Neutrophil (primary cell): ENCODE measurements at regions not wholly inside any gene's neighbourhood (a gene's known extent, or its start where the extent isn't known, plus 50 kb on each side); places are given as distances from the start of the nearest gene placed in this dataset.

Source experiments
- H3K27ac ChIP-seq: fragments of 200-600 bp; sonication (generic); 2 replicates; pipeline ENCODE4 v1.5.1; 2016; ENCODE audit warnings: mild to moderate bottlenecking, moderate library complexity
- H3K27me3 ChIP-seq: fragments of 200-600 bp; sonication (generic); 2 replicates; pipeline ENCODE4 v1.6.0; 2016; ENCODE audit warnings: mild to moderate bottlenecking
- H3K36me3 ChIP-seq: fragments of 200-600 bp; sonication (generic); 2 replicates; pipeline ENCODE4 v1.5.1; 2017
- H3K4me1 ChIP-seq, 2 experiments: fragments of 200-600 bp in 1 of 2; sonication (generic) in 1 of 2; 1 replicate in 1 of 2; 2 replicates in 1 of 2; pipeline versions ENCODE4 v1.5.1 to v1.6.1; 2013 to 2016; ENCODE audit warnings: low read depth in 1 of 2, low read length in 1 of 2, mild to moderate bottlenecking in 1 of 2, moderate library complexity in 1 of 2; ENCODE audit not compliant: control insufficient read depth in 1 of 2, insufficient read depth in 1 of 2
- H3K4me3 ChIP-seq, 2 experiments: fragments of 200-600 bp in 1 of 2; sonication (generic) in 1 of 2; 1 replicate in 1 of 2; 2 replicates in 1 of 2; pipeline ENCODE4 v1.5.1; 2013 to 2016; ENCODE audit warnings: low read depth in 1 of 2, low read length in 1 of 2, mild to moderate bottlenecking in 1 of 2, moderate library complexity in 1 of 2
- H3K9me3 ChIP-seq: fragments of 200-600 bp; sonication (generic); 2 replicates; pipeline ENCODE4 v1.5.1; 2016
- CTCF ChIP-seq: fragments of 200-600 bp; sonication (generic); IDR thresholded peaks from 2 replicates; pipeline ENCODE4 v1.5.1; 2016; ENCODE audit warnings: antibody characterized with exemption

DNA sequence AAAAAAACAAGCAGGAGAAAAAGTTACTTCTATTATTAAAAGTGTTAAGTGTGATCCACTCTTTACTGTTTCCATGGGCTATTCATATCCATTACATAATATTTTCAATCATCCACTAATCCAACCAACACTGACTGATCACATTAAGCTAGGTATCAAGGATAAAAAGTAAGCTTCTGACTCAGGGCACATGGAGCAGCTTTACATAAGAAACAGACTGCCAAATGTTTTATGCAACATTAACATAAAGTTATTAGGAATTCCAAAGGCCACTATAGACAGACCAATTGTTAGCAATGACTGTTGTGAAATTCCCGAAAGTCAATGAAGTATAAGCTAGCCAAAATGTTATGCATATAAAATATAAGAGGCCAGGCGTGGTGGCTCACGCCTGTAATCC is 277.6 kb downstream of the ZEB2 start:
- Histone ChIP-seq H3K36me3 (no peaks in the 10 kb centered on the region), H3K4me1 (peaks cover 12 to 20% of the 10 kb centered on the region in 2 experiments), H3K27me3 (no peaks in the 10 kb centered on the region), H3K9me3 (no peaks in the 10 kb centered on the region), H3K4me3 (no peak overlapping the region), H3K27ac (no peak overlapping the region)
- no peak for TF ChIP-seq CTCF

DNA sequence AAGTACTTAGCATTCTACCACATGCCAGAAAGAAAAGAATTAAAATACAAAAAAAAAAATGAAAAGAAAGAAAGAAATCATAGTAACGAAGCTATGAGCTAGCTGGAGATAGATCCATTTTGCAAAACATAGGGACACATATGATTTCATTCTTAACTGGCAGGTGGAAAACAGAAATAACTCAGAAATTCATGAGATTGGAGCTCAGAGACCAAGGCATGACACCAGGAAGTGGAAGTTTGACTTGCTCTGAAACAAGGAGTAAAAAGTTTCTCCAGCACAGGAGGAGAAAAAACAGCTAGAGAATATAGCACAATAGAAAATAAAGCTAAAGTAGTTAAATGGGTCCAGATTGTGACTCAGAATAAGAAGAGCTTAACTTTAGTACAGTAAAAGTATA is 278.1 kb downstream of the ZEB2 start:
- H3K27me3 ChIP-seq, result no peaks in the 10 kb centered on the region
- H3K27ac ChIP-seq, result no peak overlapping the region
- TF ChIP-seq CTCF, result no peak
- H3K36me3 ChIP-seq, result no peaks in the 10 kb centered on the region
- no peaks in the 10 kb centered on the region for H3K9me3 ChIP-seq
- peaks cover 12 to 25% of the 10 kb centered on the region in 2 experiments for H3K4me1 ChIP-seq
- H3K4me3 ChIP-seq, result no peak overlapping the region

DNA sequence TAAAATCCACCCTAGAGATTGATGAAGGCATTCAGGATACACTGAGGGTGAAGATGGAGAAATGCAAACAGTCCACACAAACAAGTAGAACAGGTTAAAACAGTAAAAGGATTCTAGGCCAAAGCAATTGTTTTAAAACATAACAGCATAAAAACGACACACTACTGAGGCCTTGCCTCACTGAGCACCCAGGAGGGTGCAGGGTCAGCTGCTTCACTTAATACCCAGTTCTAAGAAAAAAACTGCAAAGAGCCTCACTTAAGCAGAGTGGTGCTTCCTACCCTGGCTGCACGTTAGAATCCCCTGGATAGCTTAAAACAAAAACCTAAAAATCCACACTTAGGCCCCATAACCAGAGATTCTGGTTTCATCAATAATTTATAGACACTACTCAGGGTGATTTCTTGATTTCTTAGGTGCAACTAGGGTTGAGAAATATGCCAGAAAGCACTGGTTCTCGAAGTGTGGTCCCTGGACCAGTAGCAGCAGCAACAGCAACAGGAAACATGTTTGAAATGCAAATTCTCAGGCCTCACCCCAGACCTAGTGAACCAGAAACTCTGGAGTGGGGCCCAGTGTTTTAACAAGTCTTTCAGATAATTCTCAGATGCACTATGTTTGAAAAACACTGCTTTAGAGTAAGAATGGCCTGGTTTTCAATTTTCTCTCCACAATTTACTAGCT is 279.1 kb downstream of the ZEB2 start:
- H3K27me3 ChIP-seq, result no peaks in the 10 kb centered on the region
- H3K4me3 ChIP-seq, result no peak overlapping the region
- no peaks in the 10 kb centered on the region for H3K36me3 ChIP-seq
- no peaks in the 10 kb centered on the region for H3K9me3 ChIP-seq
- TF ChIP-seq CTCF, result no peak
- peaks cover 12 to 25% of the 10 kb centered on the region in 2 experiments for H3K4me1 ChIP-seq
- no peak overlapping the region for H3K27ac ChIP-seq

DNA sequence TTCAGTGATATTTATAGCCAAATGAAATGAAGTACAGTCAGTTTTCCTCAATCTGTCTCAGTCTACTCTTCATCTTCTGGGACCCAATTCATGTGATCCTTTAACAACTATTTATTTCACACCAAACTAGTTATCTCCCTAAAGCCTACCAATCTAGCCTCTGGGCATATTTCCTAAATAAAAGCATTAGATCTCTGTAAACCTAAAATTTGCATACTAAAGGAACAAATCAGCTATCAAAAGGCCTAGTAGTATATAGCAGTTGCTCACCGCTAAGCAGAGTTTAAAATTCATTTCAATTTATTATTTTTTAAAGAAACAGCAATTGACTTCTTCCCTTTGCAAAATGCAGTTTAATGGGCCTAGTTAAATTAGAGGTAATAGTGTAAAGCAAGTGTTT is 280.2 kb downstream of the ZEB2 start:
- TF ChIP-seq CTCF, result no peak
- Histone ChIP-seq H3K27me3 (no peaks in the 10 kb centered on the region), H3K9me3 (no peaks in the 10 kb centered on the region), H3K4me1 (peaks cover 12 to 25% of the 10 kb centered on the region in 2 experiments), H3K36me3 (no peaks in the 10 kb centered on the region), H3K27ac (no peak overlapping the region), H3K4me3 (no peak overlapping the region)

DNA sequence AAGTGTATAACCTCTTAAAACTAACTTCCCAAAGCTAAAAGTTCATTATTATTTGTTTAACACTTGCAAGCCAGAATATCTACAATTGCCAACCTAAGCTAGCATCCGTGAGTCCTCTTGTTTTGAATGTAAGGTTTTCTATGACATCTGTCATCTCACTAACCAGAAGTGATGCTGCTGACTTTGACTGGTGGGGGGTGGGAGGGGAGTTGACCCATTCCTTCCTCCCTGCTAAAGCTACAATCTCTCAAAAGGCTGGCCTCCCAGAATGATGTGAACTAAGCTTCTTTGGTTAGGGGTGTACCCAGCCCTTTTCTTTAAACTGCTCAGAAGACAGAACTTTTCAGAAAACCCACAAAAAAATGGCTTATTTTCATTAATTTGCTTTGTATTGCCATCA is 280.6 kb downstream of the ZEB2 start:
- Histone ChIP-seq H3K36me3 (no peaks in the 10 kb centered on the region), H3K4me1 (peaks cover 12 to 28% of the 10 kb centered on the region in 2 experiments), H3K4me3 (no peak overlapping the region)

More for the DNA sequence above, 280.6 kb downstream of the ZEB2 start:
- no peaks in the 10 kb centered on the region for H3K27me3 ChIP-seq
- H3K27ac ChIP-seq, result no peak overlapping the region
- H3K9me3 ChIP-seq, result no peaks in the 10 kb centered on the region
- no peak for TF ChIP-seq CTCF
